Smooth muscle cell (in vitro differentiated cells): ENCODE measurements at regions not wholly inside any gene's neighbourhood (a gene's known extent, or its start where the extent isn't known, plus 50 kb on each side); places are given as distances from the start of the nearest gene placed in this dataset.

Experiments
- DNase-seq: peaks from one replicate; lab custom pipeline; 2025; ENCODE audit not compliant: unreplicated experiment; lab: John Stamatoyannopoulos, UW
- H2AFZ ChIP-seq: fragments of 200-600 bp; sonication (generic); 2 replicates; pipeline ENCODE4 v1.6.0; 2016; ENCODE audit warnings: antibody characterized with exemption, low read depth, mild to moderate bottlenecking
- H3F3A ChIP-seq: fragments of 200-600 bp; sonication (generic); 2 replicates; pipeline ENCODE4 v1.6.0; 2017; ENCODE audit warnings: antibody characterized with exemption, low read depth
- H3K27ac ChIP-seq: fragments of 200-600 bp; sonication (generic); 2 replicates; pipeline ENCODE4 v1.5.1; 2016; ENCODE audit warnings: low read depth, mild to moderate bottlenecking
- H3K27me3 ChIP-seq: fragments of 200-600 bp; sonication (generic); 2 replicates; pipeline ENCODE4 v1.6.1; 2016; ENCODE audit warnings: low read depth, mild to moderate bottlenecking
- H3K36me3 ChIP-seq: fragments of 200-600 bp; sonication (generic); 2 replicates; pipeline ENCODE4 v1.5.1; 2016; ENCODE audit warnings: low read depth
- H3K4me1 ChIP-seq: fragments of 200-600 bp; sonication (generic); 2 replicates; pipeline ENCODE4 v1.5.1; 2016; ENCODE audit warnings: low read depth
- H3K4me2 ChIP-seq: fragments of 200-600 bp; sonication (generic); 2 replicates; pipeline ENCODE4 v1.6.0; 2016; ENCODE audit warnings: mild to moderate bottlenecking
- H3K4me3 ChIP-seq: fragments of 200-600 bp; sonication (generic); 2 replicates; pipeline ENCODE4 v1.5.1; 2016; ENCODE audit warnings: mild to moderate bottlenecking
- H3K79me2 ChIP-seq: fragments of 200-600 bp; sonication (generic); 2 replicates; pipeline ENCODE4 v1.6.0; 2016; ENCODE audit warnings: low read depth, mild to moderate bottlenecking
- H3K9ac ChIP-seq: fragments of 200-600 bp; sonication (generic); 2 replicates; pipeline ENCODE4 v1.6.0; 2016; ENCODE audit warnings: low read depth
- H3K9me3 ChIP-seq: fragments of 200-600 bp; sonication (generic); replicated peaks from 2 replicates; pipeline ENCODE4 v1.5.1; 2016; ENCODE audit warnings: low read depth
- H4K20me1 ChIP-seq: fragments of 200-600 bp; sonication (generic); 2 replicates; pipeline ENCODE4 v1.6.0; 2016; ENCODE audit warnings: low read depth
- CTCF ChIP-seq: fragments of 200-600 bp; sonication (generic); IDR thresholded peaks from 2 replicates; pipeline ENCODE4 v1.5.1; 2017; ENCODE audit warnings: borderline replicate concordance, mild to moderate bottlenecking, antibody characterized with exemption; ENCODE audit not compliant: insufficient read depth, poor library complexity, severe bottlenecking
- WGBS: methylation state at CpG from one replicate; pipeline ENCODE4 v1.1.7; 2016; ENCODE audit warnings: low lambda C conversion rate; 5-methylcytosine and 5-hydroxymethylcytosine counted together

GRCh38 chr9:13932528-13933267 is 381.2 kb downstream of the NFIB start:
- Histone ChIP-seq H3F3A (no peaks in the 10 kb centered on the region), H3K4me3 (no peak overlapping the region), H3K4me2 (no peak overlapping the region), H3K27me3 (no peaks in the 10 kb centered on the region), H3K9me3 (no peaks in the 10 kb centered on the region), H3K4me1 (no peaks in the 10 kb centered on the region), H4K20me1 (no peaks in the 10 kb centered on the region), H3K36me3 (no peaks in the 10 kb centered on the region), H2AFZ (no peak overlapping the region), H3K79me2 (no peaks in the 10 kb centered on the region), H3K9ac (no peak overlapping the region), H3K27ac (no peak overlapping the region)
- DNase-seq = no peak
- 85% methylated on average over 9 of the region's 9 CpGs for WGBS
- no peak for TF ChIP-seq CTCF

- no peaks in the 10 kb centered on the region for H3F3A ChIP-seq
- no peaks in the 10 kb centered on the region for H3K4me1 ChIP-seq
- H3K36me3 ChIP-seq = no peaks in the 10 kb centered on the region
- no peak for DNase-seq
- WGBS = 92% methylated on average over 2 of the region's 2 CpGs
- no peak for TF ChIP-seq CTCF
- no peaks in the 10 kb centered on the region for H3K9me3 ChIP-seq
- H3K9ac ChIP-seq = no peak overlapping the region
- no peaks in the 10 kb centered on the region for H3K79me2 ChIP-seq
- no peaks in the 10 kb centered on the region for H4K20me1 ChIP-seq
- no peaks in the 10 kb centered on the region for H3K27me3 ChIP-seq
- no peak overlapping the region for H2AFZ ChIP-seq
- H3K27ac ChIP-seq = no peak overlapping the region
- H3K4me3 ChIP-seq = no peak overlapping the region
- H3K4me2 ChIP-seq = no peak overlapping the region
These were observed 384.9 kb downstream of the NFIB start for GRCh38 chr9:13929013-13929412.

- Histone ChIP-seq H3K4me2 (no peak overlapping the region), H3K9me3 (no peaks in the 10 kb centered on the region), H3K27me3 (no peaks in the 10 kb centered on the region), H2AFZ (no peak overlapping the region), H3K36me3 (no peaks in the 10 kb centered on the region), H4K20me1 (no peaks in the 10 kb centered on the region), H3F3A (no peaks in the 10 kb centered on the region), H3K9ac (no peak overlapping the region), H3K4me1 (no peaks in the 10 kb centered on the region), H3K79me2 (no peaks in the 10 kb centered on the region), H3K4me3 (no peak overlapping the region), H3K27ac (no peak overlapping the region)
- WGBS = 95% methylated on average over 4 of the region's 4 CpGs
- no peak for TF ChIP-seq CTCF
- no peak for DNase-seq
These were observed 390.6 kb downstream of the NFIB start for GRCh38 chr9:13923381-13923780.

GRCh38 chr9:13920557-13920956 is 393.4 kb downstream of the NFIB start:
- Histone ChIP-seq H3F3A (no peaks in the 10 kb centered on the region), H3K79me2 (no peaks in the 10 kb centered on the region), H3K9me3 (no peaks in the 10 kb centered on the region), H3K27ac (no peak overlapping the region), H2AFZ (no peak overlapping the region), H3K4me2 (no peak overlapping the region), H3K4me3 (no peak overlapping the region), H3K27me3 (no peaks in the 10 kb centered on the region), H3K9ac (no peak overlapping the region), H3K4me1 (no peaks in the 10 kb centered on the region), H3K36me3 (no peaks in the 10 kb centered on the region), H4K20me1 (no peaks in the 10 kb centered on the region)
- no peak for DNase-seq
- TF ChIP-seq CTCF = no peak
